Spleen (tissue), 11 donors: ENCODE measurements at regions not wholly inside any gene's neighbourhood (a gene's known extent, or its start where the extent isn't known, plus 50 kb on each side); places are given as distances from the start of the nearest gene placed in this dataset.
"Not testable (repeated sequence)": the region's sequence is repeated elsewhere in the genome, so short reads cannot be mapped to it uniquely, and the experiment has no call there.

ENCODE experiments used
- DNase-seq: peaks from one replicate; pipeline ENCODE4 v3.0.0-alpha.2; 2020
- H3K27ac ChIP-seq, 8 donors: fragments of 200-600 bp; sonication (generic) in 7 of 8; 1 replicate in 4 of 8; 2 replicates in 4 of 8; pipeline versions ENCODE4 v1.5.0 to v1.8.0; 2016 to 2021; ENCODE audit warnings: inconsistent platforms in 4 of 8, mild to moderate bottlenecking in 4 of 8, moderate library complexity in 1 of 8
- H3K27me3 ChIP-seq, 7 donors: fragments of 200-600 bp; sonication (generic) in 6 of 7; replicated peaks in 1 of 7; 1 replicate in 4 of 7; 2 replicates in 3 of 7; pipeline versions ENCODE4 v1.5.0 to v1.8.0; 2016 to 2021; ENCODE audit warnings: inconsistent platforms in 3 of 7, mild to moderate bottlenecking in 1 of 7
- H3K36me3 ChIP-seq, 6 donors: fragments of 200-600 bp; sonication (generic) in 5 of 6; 1 replicate in 4 of 6; 2 replicates in 2 of 6; pipeline versions ENCODE4 v1.5.0 to v1.8.0; 2016 to 2021; ENCODE audit warnings: inconsistent platforms in 2 of 6
- H3K4me1 ChIP-seq, 6 donors: fragments of 200-600 bp; sonication (generic) in 5 of 6; 1 replicate in 3 of 6; 2 replicates in 3 of 6; pipeline versions ENCODE4 v1.5.0 to v1.8.0; 2016 to 2021; ENCODE audit warnings: inconsistent platforms in 3 of 6
- H3K4me3 ChIP-seq, 8 donors: fragments of 200-600 bp; sonication (generic) in 7 of 8; 1 replicate in 4 of 8; 2 replicates in 4 of 8; pipeline versions ENCODE4 v1.5.0 to v1.8.0; 2016 to 2021; ENCODE audit warnings: inconsistent platforms in 4 of 8, mild to moderate bottlenecking in 4 of 8, moderate library complexity in 2 of 8
- H3K9me3 ChIP-seq, 8 donors: fragments of 200-600 bp; sonication (generic) in 7 of 8; 1 replicate in 4 of 8; 2 replicates in 4 of 8; pipeline versions ENCODE4 v1.5.0 to v1.8.0; 2016 to 2021; ENCODE audit warnings: inconsistent platforms in 4 of 8
- WGBS, 5 donors: extraction: QIAGEN DNeasy Blood & Tissue Kit in 3 of 5; methylation state at CpG; one replicate each; pipeline versions ENCODE4 v1.1.5 to v1.1.7; 2013 to 2018; 5-methylcytosine and 5-hydroxymethylcytosine counted together
- intact Hi-C: fragments of 100-400 bp; cut with DNase I; formaldehyde crosslinking; loops from one replicate; pipeline ENCODE4 v1.15.0; 2023; ENCODE audit warnings: low total_unique reads
- small RNA-seq, 4 donors: library from RNA; depleted of rRNA; stranded (forward); fragments of <200 nt; gene quantifications; one replicate each; pipeline ENCODE3, GENCODE V24; 2016
- donor health status: healthy with polysubstance abuse.
- donor health status: DM: no; HTN: no; CAD: no; lungs with moderate emphysema.
- donor health status: DM: no; HTN: no; CAD: no.
- donor health status: Bipolar disorder and iron deficiency.
- donor health status: healthy.
- donor health status: DM: no; HTN: no; CAD: no.
- donor health status: DM: yes; HTN: yes; CAD: no.

DNA sequence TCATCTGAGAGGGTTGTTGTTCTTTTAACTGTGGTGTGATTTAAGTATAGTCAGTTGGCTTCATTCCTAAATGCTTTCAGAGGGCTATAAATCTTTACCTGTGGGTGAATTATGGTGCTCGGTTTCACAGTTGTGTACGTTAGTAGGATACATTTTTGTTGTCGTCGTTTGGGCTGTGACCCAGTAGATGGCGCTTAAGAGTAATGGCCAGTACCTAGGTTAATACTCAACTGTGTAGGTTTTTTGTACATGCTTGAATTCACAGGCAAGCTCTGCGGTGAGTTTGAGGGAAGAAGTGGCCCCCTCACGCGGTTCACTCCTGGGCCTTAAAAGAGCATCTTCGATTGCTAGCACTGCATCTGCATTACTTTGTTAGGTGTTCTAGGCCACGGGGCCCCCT is 571.7 kb upstream of the TGIF2LX start:
- WGBS, 5 donors, result 25 to 36% (median 28%) methylated on average over 7 to 9 of the region's 10 CpGs; no CpG with 5 or more reads in 1 of the 5 donors

GRCh38 chrX:89369904-89370303 is 551.8 kb upstream of the TGIF2LX start:
- WGBS, 5 donors, result 78 to 93% (median 84%) methylated on average over 2 of the region's 2 CpGs
- intact Hi-C loops, DNase-seq, H3K27ac ChIP-seq, H3K36me3 ChIP-seq, H3K27me3 ChIP-seq, H3K4me3 ChIP-seq, H3K9me3 ChIP-seq, H3K4me1 ChIP-seq: not testable (repeated sequence)

More for the DNA sequence above, 571.7 kb upstream of the TGIF2LX start:
- H3K9me3 ChIP-seq, H3K4me1 ChIP-seq, intact Hi-C loops, DNase-seq, H3K27ac ChIP-seq, H3K36me3 ChIP-seq, H3K4me3 ChIP-seq, H3K27me3 ChIP-seq: not testable (repeated sequence)

DNA sequence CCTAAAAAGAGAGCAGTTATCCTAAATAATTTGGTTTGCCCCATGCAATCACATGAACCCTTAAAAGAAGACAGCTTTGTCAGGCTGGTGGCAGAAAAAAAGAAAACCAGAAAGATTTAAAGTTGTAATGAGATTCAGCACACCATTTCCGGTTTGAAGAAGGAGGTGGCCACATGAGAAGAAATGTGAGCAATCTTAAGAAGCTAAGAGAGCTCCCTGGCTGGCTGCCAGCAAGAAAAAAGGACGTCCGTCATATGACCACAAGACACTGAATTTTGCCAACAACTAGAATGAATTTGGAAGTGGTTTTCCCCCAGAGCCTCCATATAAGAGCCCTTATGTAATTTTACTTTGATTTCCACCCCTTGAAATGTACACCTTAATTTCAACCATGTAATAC is 528.7 kb upstream of the TGIF2LX start:
- H3K36me3 ChIP-seq, H3K27ac ChIP-seq, intact Hi-C loops, H3K4me3 ChIP-seq, H3K4me1 ChIP-seq, H3K9me3 ChIP-seq, DNase-seq, H3K27me3 ChIP-seq: not testable (repeated sequence)
- 5 to 19% (median 11%) methylated on average over 3 of the region's 3 CpGs for WGBS, 5 donors

DNA sequence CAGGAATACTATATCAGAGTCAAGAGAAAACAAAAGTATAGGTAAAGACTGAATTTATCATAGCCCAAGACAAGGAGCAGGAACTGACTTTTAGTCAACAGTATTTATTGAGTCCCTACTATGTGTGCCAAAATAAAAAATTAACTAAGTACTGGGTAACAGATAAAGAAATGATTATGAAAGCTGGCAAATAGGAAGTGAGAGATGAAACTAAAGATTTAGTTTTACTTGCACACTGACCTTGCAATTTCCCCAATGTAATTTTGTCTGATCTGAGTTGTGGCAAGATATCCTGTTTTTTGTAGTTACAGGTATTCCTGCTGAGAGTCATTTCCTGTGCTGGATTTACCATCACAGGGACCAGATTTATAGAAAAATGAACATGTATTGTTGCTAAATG is 518.9 kb upstream of the TGIF2LX start:
- H3K27ac ChIP-seq, H3K36me3 ChIP-seq, H3K4me3 ChIP-seq, DNase-seq, intact Hi-C loops, H3K9me3 ChIP-seq, H3K27me3 ChIP-seq, H3K4me1 ChIP-seq: not testable (repeated sequence)

- WGBS, 5 donors, result 0 to 89% (median 85%) methylated on average over 1 of the region's 1 CpG
Measured at GRCh38 chrX:89405148-89405547, 516.6 kb upstream of the TGIF2LX start.

DNA sequence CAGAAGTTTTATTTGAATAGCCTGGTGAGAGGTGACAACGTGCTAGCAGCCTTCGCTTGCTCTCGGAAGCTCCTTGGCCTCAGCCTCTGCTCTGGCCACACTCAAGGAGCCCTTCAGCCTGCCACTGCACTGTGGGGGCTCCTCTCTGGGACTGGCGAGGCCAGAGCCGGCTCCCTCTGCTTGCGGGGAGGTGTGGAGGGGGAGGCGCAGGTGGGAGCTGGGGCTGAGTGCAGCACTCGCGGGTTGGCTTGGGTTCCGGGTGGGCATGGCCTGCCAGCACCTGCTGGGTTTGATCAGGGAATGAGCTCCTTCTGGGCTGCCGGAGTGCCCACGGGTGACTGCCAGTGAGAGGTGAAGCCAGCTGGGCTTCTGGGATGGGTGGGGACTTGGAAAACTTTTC is 504.8 kb upstream of the TGIF2LX start:
- DNase-seq, result peak; percentile 69
- WGBS, 5 donors, result 89 to 96% (median 93%) methylated on average over 6 to 12 of the region's 12 CpGs
- not testable (repeated sequence) for H3K4me3 ChIP-seq

More at GRCh38 chrX:89405148-89405547, 516.6 kb upstream of the TGIF2LX start:
- H3K4me1 ChIP-seq, H3K36me3 ChIP-seq, DNase-seq, H3K27me3 ChIP-seq, intact Hi-C loops, H3K27ac ChIP-seq, H3K9me3 ChIP-seq, H3K4me3 ChIP-seq: not testable (repeated sequence)

GRCh38 chrX:89432652-89433231 is 489.0 kb upstream of the TGIF2LX start:
- H3K27ac ChIP-seq, H3K4me1 ChIP-seq, DNase-seq, H3K36me3 ChIP-seq, H3K9me3 ChIP-seq, intact Hi-C loops, H3K4me3 ChIP-seq, H3K27me3 ChIP-seq: not testable (repeated sequence)
- WGBS, 5 donors, result 33 to 86% (median 65%) methylated on average over 1 of the region's 2 CpGs

More for the DNA sequence above, 504.8 kb upstream of the TGIF2LX start:
- H3K4me1 ChIP-seq, H3K9me3 ChIP-seq, H3K36me3 ChIP-seq, H3K27me3 ChIP-seq, H3K27ac ChIP-seq, intact Hi-C loops: not testable (repeated sequence)

Small RNA genes in the stretch of these regions (small RNA-seq; reads per million reads assigned to genes)
- gene SRIP2, result 0 reads per million in 4 donors
